ENCODE measurements at regions not wholly inside any gene's neighbourhood (a gene's known extent, or its start where the extent isn't known, plus 50 kb on each side); places are given as distances from the start of the nearest gene placed in this dataset.

DNA sequence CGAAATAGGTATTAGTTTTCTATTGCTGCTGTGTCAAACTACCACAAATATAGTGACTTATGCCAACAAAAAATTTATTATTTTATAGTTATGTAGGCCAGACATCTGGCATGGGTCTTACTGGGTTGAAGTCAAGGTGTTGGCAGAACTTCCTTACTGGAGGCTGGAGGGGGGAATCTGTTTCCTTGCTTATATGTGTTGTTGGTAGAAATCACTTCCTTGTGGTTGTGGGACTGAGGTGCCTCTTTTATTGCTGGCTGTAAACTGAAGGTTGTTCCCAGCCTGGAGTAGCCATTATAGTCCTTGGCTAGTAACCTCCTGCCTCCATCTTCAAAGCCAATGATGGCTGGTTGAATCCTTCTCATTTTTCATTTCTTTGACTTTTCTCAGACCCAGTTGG is 439.8 kb upstream of the EEF2KMT start:
- TF ChIP-seq, protein P1, sequence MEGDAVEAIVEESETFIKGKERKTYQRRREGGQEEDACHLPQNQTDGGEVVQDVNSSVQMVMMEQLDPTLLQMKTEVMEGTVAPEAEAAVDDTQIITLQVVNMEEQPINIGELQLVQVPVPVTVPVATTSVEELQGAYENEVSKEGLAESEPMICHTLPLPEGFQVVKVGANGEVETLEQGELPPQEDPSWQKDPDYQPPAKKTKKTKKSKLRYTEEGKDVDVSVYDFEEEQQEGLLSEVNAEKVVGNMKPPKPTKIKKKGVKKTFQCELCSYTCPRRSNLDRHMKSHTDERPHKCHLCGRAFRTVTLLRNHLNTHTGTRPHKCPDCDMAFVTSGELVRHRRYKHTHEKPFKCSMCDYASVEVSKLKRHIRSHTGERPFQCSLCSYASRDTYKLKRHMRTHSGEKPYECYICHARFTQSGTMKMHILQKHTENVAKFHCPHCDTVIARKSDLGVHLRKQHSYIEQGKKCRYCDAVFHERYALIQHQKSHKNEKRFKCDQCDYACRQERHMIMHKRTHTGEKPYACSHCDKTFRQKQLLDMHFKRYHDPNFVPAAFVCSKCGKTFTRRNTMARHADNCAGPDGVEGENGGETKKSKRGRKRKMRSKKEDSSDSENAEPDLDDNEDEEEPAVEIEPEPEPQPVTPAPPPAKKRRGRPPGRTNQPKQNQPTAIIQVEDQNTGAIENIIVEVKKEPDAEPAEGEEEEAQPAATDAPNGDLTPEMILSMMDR (IDR thresholded peaks at IDR 0.05; ENCODE audit: low read depth, low read length): no peak
- DNase-seq (ENCODE audit: extremely low read depth, low read depth): no peak

DNA sequence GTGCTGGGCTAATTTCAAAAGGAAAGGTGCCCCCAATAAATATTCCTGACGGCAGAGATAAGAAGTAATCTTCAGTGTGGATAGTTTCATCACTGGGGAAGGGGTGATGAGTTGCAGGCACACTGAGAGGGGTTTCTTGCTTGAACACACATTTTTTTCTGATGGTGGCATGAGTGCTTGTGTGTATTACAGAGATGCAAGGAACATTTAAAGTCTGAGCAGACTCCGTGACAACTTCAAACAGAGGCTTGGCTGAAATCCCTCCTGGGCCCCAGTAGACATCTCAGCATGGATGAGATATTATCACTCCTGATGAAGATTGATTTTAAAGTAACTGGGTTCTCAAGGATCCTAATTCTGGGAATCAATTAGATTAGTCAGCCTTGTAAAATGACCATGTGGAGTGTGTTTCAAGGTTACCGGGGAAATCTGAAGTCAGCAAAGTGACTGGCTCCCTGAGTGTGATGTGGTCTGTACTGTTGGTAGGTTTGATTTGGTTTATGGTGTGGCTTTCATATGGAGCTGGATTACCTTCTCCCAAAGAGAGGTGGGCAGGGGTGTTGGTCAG is 435.8 kb upstream of the EEF2KMT start:
- no peak for DNase-seq (ENCODE audit: extremely low read depth, low read depth)
- TF ChIP-seq, protein P1 (IDR thresholded peaks at IDR 0.05; ENCODE audit: low read depth, low read length): no peak

DNA sequence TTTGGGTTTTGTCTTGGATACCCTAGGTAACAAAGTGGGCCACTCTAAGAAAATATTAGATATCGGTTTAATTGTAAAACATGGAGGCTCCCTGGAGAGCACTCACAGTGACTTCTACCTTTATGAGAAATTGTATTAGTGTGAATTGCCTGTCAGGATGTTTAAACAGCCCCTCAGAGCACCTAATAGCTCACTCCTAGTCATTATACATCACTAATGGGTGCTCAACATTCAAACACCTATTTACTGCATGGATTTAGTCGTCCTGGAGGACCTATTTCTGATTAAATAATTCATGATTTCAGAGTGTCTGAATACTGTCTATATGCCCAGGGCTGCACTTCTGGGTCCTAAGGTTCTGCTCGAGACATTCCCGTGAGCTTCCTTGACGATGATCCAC is 430.2 kb upstream of the EEF2KMT start:
- DNase-seq (ENCODE audit: extremely low read depth, low read depth): no peak
- TF ChIP-seq, protein P1 (IDR thresholded peaks at IDR 0.05; ENCODE audit: low read depth, low read length): no peak

DNA sequence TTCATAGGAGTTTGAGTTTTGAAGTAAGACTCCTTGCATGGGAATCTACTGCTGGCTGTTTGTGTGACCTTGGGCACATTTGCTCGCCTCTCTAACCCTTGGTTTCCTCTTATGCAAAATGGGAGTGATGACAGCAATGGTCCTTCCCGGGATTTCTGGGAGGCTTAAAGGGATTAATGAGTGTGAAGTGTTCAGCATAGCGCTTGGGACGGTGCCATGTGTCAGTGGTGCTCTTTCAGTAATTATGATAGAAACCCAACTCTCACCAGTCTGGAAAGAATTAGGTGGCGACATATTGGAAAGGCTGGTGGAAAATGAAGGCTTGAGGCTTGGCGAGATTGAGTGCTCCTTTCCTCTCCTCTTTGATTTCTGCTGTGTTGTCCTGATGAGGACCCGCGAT is 429.2 kb upstream of the EEF2KMT start:
- no peak for DNase-seq (ENCODE audit: extremely low read depth, low read depth)
- TF ChIP-seq, protein P1 (IDR thresholded peaks at IDR 0.05; ENCODE audit: low read depth, low read length): no peak

DNA sequence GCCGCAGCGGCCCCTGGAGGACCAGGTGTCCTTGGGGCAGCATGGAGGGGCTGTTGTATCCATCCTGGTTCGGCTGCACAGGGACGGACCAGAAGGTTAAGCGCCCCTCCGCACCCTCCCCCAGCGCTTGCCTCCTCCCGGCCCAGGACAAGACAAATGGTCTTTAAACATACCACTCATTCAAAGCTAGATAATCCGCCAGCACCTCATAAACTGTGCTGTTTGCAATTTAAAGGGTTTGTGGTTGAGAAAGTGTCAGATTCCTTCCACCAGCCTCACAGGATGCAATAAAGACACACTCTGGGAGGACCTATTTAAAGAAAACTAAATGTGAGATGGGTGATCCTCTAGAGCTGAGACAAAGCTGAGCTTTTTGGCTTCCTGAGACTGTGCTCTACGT is 426.2 kb upstream of the EEF2KMT start:
- TF ChIP-seq, protein P1 (IDR thresholded peaks at IDR 0.05; ENCODE audit: low read depth, low read length): no peak
- no peak for DNase-seq (ENCODE audit: extremely low read depth, low read depth)

DNA sequence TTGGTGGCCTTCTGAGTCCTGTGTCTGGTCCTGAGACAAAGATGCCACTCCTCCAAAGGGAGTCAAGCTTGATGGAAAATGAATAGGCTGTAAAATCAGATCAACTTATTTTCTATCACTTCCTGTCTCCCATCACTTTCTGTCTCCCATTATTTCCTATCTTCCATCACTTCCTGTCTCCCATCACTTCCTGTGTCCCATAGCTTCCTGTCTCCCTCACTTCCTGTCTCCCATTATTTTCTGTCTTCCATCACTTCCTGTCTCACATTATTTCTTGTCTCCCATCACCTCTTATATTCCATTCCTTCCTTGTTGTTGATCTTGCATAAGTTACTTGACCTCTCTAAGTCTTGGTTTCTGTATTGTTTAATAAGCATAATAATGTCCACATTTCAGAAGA is 418.5 kb upstream of the EEF2KMT start:
- TF ChIP-seq, protein P1 (IDR thresholded peaks at IDR 0.05; ENCODE audit: low read depth, low read length): no peak
- DNase-seq (ENCODE audit: extremely low read depth, low read depth): no peak

DNA sequence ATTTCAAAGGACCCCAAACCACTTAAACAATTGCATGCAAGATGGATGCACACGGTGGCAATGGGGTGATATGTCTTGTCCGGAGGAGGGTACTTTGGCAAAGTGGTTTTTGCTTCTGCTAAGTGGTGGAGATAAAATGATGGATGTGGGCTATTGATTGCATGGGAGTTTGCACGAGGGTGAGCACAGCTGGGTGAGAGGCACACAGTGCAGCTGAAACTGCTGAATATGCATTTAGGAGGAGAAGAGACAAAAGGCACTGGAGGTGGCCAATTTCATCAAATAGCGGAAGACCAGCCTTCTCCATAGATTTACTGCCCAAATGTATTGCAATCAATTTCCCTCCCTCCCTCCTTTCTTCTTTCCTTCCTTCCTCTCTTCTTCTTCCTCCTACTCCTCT is 414.4 kb upstream of the EEF2KMT start:
- TF ChIP-seq, protein P1 (IDR thresholded peaks at IDR 0.05; ENCODE audit: low read depth, low read length): no peak

More for the DNA sequence above, 414.4 kb upstream of the EEF2KMT start:
- no peak for DNase-seq (ENCODE audit: extremely low read depth, low read depth)
